GM12891 (cell line): ENCODE measurements at regions not wholly inside any gene's neighbourhood (a gene's known extent, or its start where the extent isn't known, plus 50 kb on each side); places are given as distances from the start of the nearest gene placed in this dataset.

Experiments
- POLR2A ChIP-seq: IDR thresholded peaks from 2 replicates; pipeline ENCODE4 v1.6.1; 2011; ENCODE audit warnings: low read depth, low read length, control low read depth
- POLR2AphosphoS5 ChIP-seq: IDR thresholded peaks from 2 replicates; pipeline ENCODE4 v1.6.1; 2011; ENCODE audit warnings: low read depth, low read length, control low read depth
- POU2F2 ChIP-seq: IDR thresholded peaks from 2 replicates; pipeline ENCODE4 v1.6.1; 2011; ENCODE audit warnings: low read depth, mild to moderate bottlenecking, control low read depth, low read length, moderate library complexity

DNA sequence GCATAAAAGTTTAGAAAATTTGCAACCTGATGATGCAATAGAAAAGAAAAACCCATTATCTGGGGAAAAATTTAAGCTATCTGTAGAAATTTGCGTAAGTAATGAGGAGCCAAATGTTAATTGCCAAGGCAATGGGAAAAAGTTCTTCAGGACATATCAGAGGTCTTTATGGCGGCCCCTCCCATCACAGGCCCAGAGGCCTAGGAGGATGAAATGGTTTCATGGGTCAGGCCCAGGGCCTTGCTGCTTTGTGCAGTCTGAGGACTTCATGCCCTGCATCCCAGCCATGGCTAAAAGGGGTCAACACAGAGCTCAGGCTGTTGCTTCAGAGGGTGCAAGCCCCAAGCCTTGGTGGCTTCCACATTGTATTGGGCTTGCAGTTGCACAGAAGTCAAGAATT lies 582.8 kb downstream of the COL12A1 start:
- TF ChIP-seq POLR2AphosphoS5 (no peak), POLR2A (no peak), POU2F2 (no peak)
